Astrocyte (in vitro differentiated cells and primary cell): ENCODE measurements at regions not wholly inside any gene's neighbourhood (a gene's known extent, or its start where the extent isn't known, plus 50 kb on each side); places are given as distances from the start of the nearest gene placed in this dataset.
A peak's percentile ranks its signal among the peaks of the same experiment; 100 is the strongest.

Experiments used
- DNase-seq: peaks from one replicate; pipeline ENCODE4 v3.0.0-alpha.2; 2010; ENCODE audit warnings: low read depth
- FAIRE-seq: peaks from 2 replicates; lab custom pipeline; 2011; peaks lifted over from hg19 to GRCh38; lab: Jason Lieb, UNC
- H2AFZ ChIP-seq: 2 replicates; pipeline ENCODE4 v1.6.0; 2012; ENCODE audit warnings: low read depth, low read length, inconsistent platforms
- H3K27ac ChIP-seq: 2 replicates; pipeline ENCODE4 v1.5.1; 2011; ENCODE audit warnings: low read depth, low read length, inconsistent platforms
- H3K27me3 ChIP-seq: 2 replicates; pipeline ENCODE4 v1.6.0; 2011; ENCODE audit warnings: low read length, inconsistent platforms; ENCODE audit not compliant: insufficient read depth
- H3K36me3 ChIP-seq: 2 replicates; pipeline ENCODE4 v1.5.1; 2011; ENCODE audit warnings: low read length, inconsistent platforms; ENCODE audit not compliant: insufficient read depth
- H3K4me1 ChIP-seq: 2 replicates; pipeline ENCODE4 v1.5.1; 2011; ENCODE audit warnings: low read length, inconsistent platforms; ENCODE audit not compliant: insufficient read depth
- H3K4me2 ChIP-seq: 2 replicates; pipeline ENCODE4 v1.6.0; 2012; ENCODE audit warnings: low read length, inconsistent platforms
- H3K4me3 ChIP-seq: 2 replicates; pipeline ENCODE4 v1.5.1; 2011; ENCODE audit warnings: low read depth, mild to moderate bottlenecking, low read length, inconsistent platforms; ENCODE audit not compliant: insufficient read depth
- H3K79me2 ChIP-seq: 2 replicates; pipeline ENCODE4 v1.6.0; 2012; ENCODE audit warnings: mild to moderate bottlenecking, low read length, inconsistent platforms; ENCODE audit not compliant: insufficient read depth
- H3K9ac ChIP-seq: 2 replicates; pipeline ENCODE4 v1.6.0; 2012; ENCODE audit warnings: mild to moderate bottlenecking, low read length, inconsistent platforms
- H3K9me3 ChIP-seq: 2 replicates; pipeline ENCODE4 v1.5.1; 2012; ENCODE audit warnings: low read depth, mild to moderate bottlenecking, low read length, inconsistent platforms; ENCODE audit not compliant: insufficient read depth
- H4K20me1 ChIP-seq: 2 replicates; pipeline ENCODE4 v1.6.0; 2012; ENCODE audit warnings: low read length, inconsistent platforms; ENCODE audit not compliant: insufficient read depth
- H3K27ac Mint-ChIP-seq: one replicate; pipeline ENCODE4 v1.8.0; 2021; ENCODE audit warnings: mild to moderate bottlenecking, mixed read lengths; ENCODE audit not compliant: unreplicated experiment
- H3K27me3 Mint-ChIP-seq: one replicate; pipeline ENCODE4 v1.8.0; 2021; ENCODE audit warnings: low read depth, mixed read lengths; ENCODE audit not compliant: unreplicated experiment
- H3K36me3 Mint-ChIP-seq: one replicate; pipeline ENCODE4 v1.8.0; 2021; ENCODE audit warnings: low read depth, mixed read lengths; ENCODE audit not compliant: unreplicated experiment
- H3K4me1 Mint-ChIP-seq: one replicate; pipeline ENCODE4 v1.8.0; 2021; ENCODE audit warnings: low read depth, mixed read lengths; ENCODE audit not compliant: unreplicated experiment
- H3K4me3 Mint-ChIP-seq: one replicate; pipeline ENCODE4 v1.8.0; 2021; ENCODE audit warnings: mild to moderate bottlenecking, moderate library complexity, mixed read lengths; ENCODE audit not compliant: unreplicated experiment
- H3K9me3 Mint-ChIP-seq: one replicate; pipeline ENCODE4 v1.8.0; 2021; ENCODE audit warnings: mild to moderate bottlenecking, mixed read lengths; ENCODE audit not compliant: unreplicated experiment
- CTCF ChIP-seq: IDR thresholded peaks from 2 replicates; pipeline ENCODE4 v1.5.1; 2011; ENCODE audit warnings: low read depth, mild to moderate bottlenecking, inconsistent platforms, low read length, moderate library complexity; ENCODE audit not compliant: insufficient read depth
- EZH2 ChIP-seq: IDR thresholded peaks from 2 replicates; pipeline ENCODE4 v1.6.1; 2012; ENCODE audit warnings: mild to moderate bottlenecking, low read length, inconsistent platforms; ENCODE audit not compliant: insufficient read depth

GRCh38 chr1:81114191-81114590 lies 686.5 kb upstream of the ADGRL2 start:
- Histone ChIP-seq H3K36me3 (no peaks in the 10 kb centered on the region), H3K4me3 (no peak overlapping the region), H4K20me1 (no peaks in the 10 kb centered on the region), H3K4me2 (no peak overlapping the region), H3K79me2 (no peaks in the 10 kb centered on the region), H2AFZ (no peak overlapping the region), H3K4me1 (peaks cover 13% of the 10 kb centered on the region), H3K27ac (no peak overlapping the region), H3K9ac (no peak overlapping the region), H3K27me3 (no peaks in the 10 kb centered on the region), H3K9me3 (no peaks in the 10 kb centered on the region)
- H3K27me3 Mint-ChIP-seq: no peaks in the 10 kb centered on the region
- H3K27ac Mint-ChIP-seq: peak overlapping the region; percentile 23
- TF ChIP-seq EZH2 (no peak), CTCF (no peak)
- no peaks in the 10 kb centered on the region for H3K36me3 Mint-ChIP-seq
- peaks cover 14% of the 10 kb centered on the region for H3K4me1 Mint-ChIP-seq
- DNase-seq (no peak), FAIRE-seq (no peak)
- H3K9me3 Mint-ChIP-seq: no peaks in the 10 kb centered on the region
- H3K4me3 Mint-ChIP-seq: no peak overlapping the region

GRCh38 chr1:81113688-81114087 lies 687.0 kb upstream of the ADGRL2 start:
- H4K20me1 ChIP-seq: no peaks in the 10 kb centered on the region
- H3K9me3 ChIP-seq: no peaks in the 10 kb centered on the region
- no peaks in the 10 kb centered on the region for H3K27me3 Mint-ChIP-seq
- no peak overlapping the region for H3K4me3 ChIP-seq
- no peaks in the 10 kb centered on the region for H3K36me3 Mint-ChIP-seq
- no peaks in the 10 kb centered on the region for H3K9me3 Mint-ChIP-seq
- no peak overlapping the region for H2AFZ ChIP-seq
- peak; percentile 68 for DNase-seq
- H3K4me1 ChIP-seq: peaks cover 13% of the 10 kb centered on the region
- no peak overlapping the region for H3K9ac ChIP-seq
- FAIRE-seq: no peak
- TF ChIP-seq EZH2 (no peak), CTCF (no peak)
- no peaks in the 10 kb centered on the region for H3K27me3 ChIP-seq
- H3K36me3 ChIP-seq: no peaks in the 10 kb centered on the region
- no peaks in the 10 kb centered on the region for H3K79me2 ChIP-seq
- H3K4me3 Mint-ChIP-seq: no peak overlapping the region
- no peak overlapping the region for H3K4me2 ChIP-seq
- no peak overlapping the region for H3K27ac Mint-ChIP-seq
- no peak overlapping the region for H3K27ac ChIP-seq
- H3K4me1 Mint-ChIP-seq: peaks cover 14% of the 10 kb centered on the region

- DNase-seq (peak; percentile 54), FAIRE-seq (no peak)
- no peaks in the 10 kb centered on the region for H3K9me3 ChIP-seq
- H3K4me3 ChIP-seq: no peak overlapping the region
- H3K4me2 ChIP-seq: peak overlapping the region; percentile 28
- Mint-ChIP-seq H3K27ac (no peak overlapping the region), H3K27me3 (no peaks in the 10 kb centered on the region), H3K4me3 (no peak overlapping the region), H3K9me3 (no peaks in the 10 kb centered on the region), H3K36me3 (no peaks in the 10 kb centered on the region), H3K4me1 (peaks cover 14% of the 10 kb centered on the region)
- H3K36me3 ChIP-seq: no peaks in the 10 kb centered on the region
- H3K27me3 ChIP-seq: no peaks in the 10 kb centered on the region
- H4K20me1 ChIP-seq: no peaks in the 10 kb centered on the region
- H3K27ac ChIP-seq: no peak overlapping the region
- H2AFZ ChIP-seq: no peak overlapping the region
- no peak overlapping the region for H3K9ac ChIP-seq
- TF ChIP-seq EZH2: no peak
- no peak for TF ChIP-seq CTCF
- H3K4me1 ChIP-seq: peaks cover 13% of the 10 kb centered on the region
- no peaks in the 10 kb centered on the region for H3K79me2 ChIP-seq
Measured at GRCh38 chr1:81111818-81112217, 688.9 kb upstream of the ADGRL2 start.
